K562 (cell line): ENCODE measurements at regions not wholly inside any gene's neighbourhood (a gene's known extent, or its start where the extent isn't known, plus 50 kb on each side); places are given as distances from the start of the nearest gene placed in this dataset.

ENCODE experiments used
- ATAC-seq: fragments of 200-7000 bp; cut with Tn5 transposase; 3 replicates; pipeline ENCODE4 v1.9.1; 2020; ENCODE audit warnings: moderate library complexity
- BruUV-seq: library from RNA; stranded (reverse); fragments of 400-500 nt; replicated peaks from 2 replicates; lab custom pipeline; 2021; lab: Mats Ljungman, UMichigan
- CTCF ChIA-PET: fragments of 300-600 bp; formaldehyde crosslinking; extraction: SDS; loops from one replicate; lab custom pipeline; 2021; ENCODE audit warnings: low intra/inter-chr PET ratio; lab: Yijun Ruan, JAX
- POLR2A ChIA-PET: fragments of 300-600, 350-650 bp; sonication (Branson Sonifier 250); formaldehyde crosslinking; extraction: SDS; loops from one replicate; lab custom pipeline; 2021; ENCODE audit warnings: antibody characterized with exemption, inconsistent platforms; lab: Yijun Ruan, JAX
- DNase-seq, 4 experiments: peaks; one replicate each; pipeline versions ENCODE4 v3.0.0 to v3.0.0-alpha.2; 2011 to 2018; ENCODE audit warnings: low spot score in 3 of 4, mixed read lengths in 3 of 4; ENCODE audit errors: extremely low read depth in 1 of 4
- FAIRE-seq: peaks from 2 replicates; lab custom pipeline; 2011; peaks lifted over from hg19 to GRCh38; lab: Jason Lieb, UNC
- H2AFZ ChIP-seq: 2 replicates; pipeline ENCODE4 v1.6.0; 2011; ENCODE audit warnings: low read depth, low read length, control low read depth, inconsistent platforms
- H3K27ac ChIP-seq: fragments of 200-600 bp; 3 replicates; pipeline ENCODE4 v1.8.0; 2011; ENCODE audit warnings: low read depth, mild to moderate bottlenecking, control low read depth, inconsistent platforms, low read length, moderate library complexity, mixed read lengths; ENCODE audit errors: extremely low read depth
- H3K27me3 ChIP-seq, 2 experiments: fragments of 300-600 bp in 1 of 2; 2 replicates in 1 of 2; 3 replicates in 1 of 2; pipeline versions ENCODE4 v1.6.0 to v1.8.0; 2011; ENCODE audit warnings: inconsistent platforms in 2 of 2, low read length in 2 of 2, mild to moderate bottlenecking in 1 of 2, mixed read lengths in 1 of 2, moderate library complexity in 1 of 2; ENCODE audit not compliant: control insufficient read depth in 2 of 2, insufficient read depth in 2 of 2
- H3K36me3 ChIP-seq: fragments of 300-600 bp; 3 replicates; pipeline ENCODE4 v1.8.0; 2011; ENCODE audit warnings: mild to moderate bottlenecking, low read length, inconsistent platforms; ENCODE audit not compliant: control insufficient read depth, insufficient read depth
- H3K4me1 ChIP-seq, 2 experiments: fragments of 200-600 bp in 1 of 2; replicated peaks in 1 of 2; 2 replicates in 1 of 2; 3 replicates in 1 of 2; pipeline versions ENCODE4 v1.5.1 to v1.8.0; 2011; ENCODE audit warnings: inconsistent platforms in 2 of 2, low read length in 2 of 2, mild to moderate bottlenecking in 1 of 2, mixed read lengths in 1 of 2, moderate library complexity in 1 of 2; ENCODE audit not compliant: control insufficient read depth in 2 of 2, insufficient read depth in 2 of 2
- H3K4me2 ChIP-seq: 2 replicates; pipeline ENCODE4 v1.6.1; 2011; ENCODE audit warnings: low read length, control low read depth, inconsistent platforms, mixed read lengths; ENCODE audit not compliant: insufficient read depth
- H3K4me3 ChIP-seq: fragments of 200-600 bp; sonication (generic), shearing (Covaris generic); 2 replicates; pipeline ENCODE4 v1.5.1; 2016; ENCODE audit warnings: control low read depth, inconsistent platforms
- H3K79me2 ChIP-seq: fragments of 200-600 bp; 3 replicates; pipeline ENCODE4 v1.8.0; 2011; ENCODE audit warnings: low read length, inconsistent platforms; ENCODE audit not compliant: control insufficient read depth, insufficient read depth
- H3K9ac ChIP-seq, 2 experiments: 2 replicates each; pipeline versions ENCODE4 v1.6.0 to v1.6.1; 2011; ENCODE audit warnings: low read depth in 2 of 2, low read length in 2 of 2, control low read depth in 1 of 2, inconsistent platforms in 1 of 2, mild to moderate bottlenecking in 1 of 2, mixed read lengths in 1 of 2; ENCODE audit not compliant: insufficient read depth in 1 of 2
- H3K9me1 ChIP-seq: one replicate; pipeline ENCODE4 v1.6.0; 2011; ENCODE audit warnings: inconsistent platforms, mild to moderate bottlenecking, low read length, moderate library complexity; ENCODE audit not compliant: control insufficient read depth, insufficient read depth
- H3K9me3 ChIP-seq: replicated peaks from 2 replicates; pipeline ENCODE4 v1.5.1; 2011; ENCODE audit warnings: low read depth, low read length, inconsistent platforms; ENCODE audit not compliant: control insufficient read depth, insufficient read depth
- H4K20me1 ChIP-seq: replicated peaks from 2 replicates; pipeline ENCODE4 v1.6.1; 2011; ENCODE audit warnings: low read length, inconsistent platforms, mixed read lengths; ENCODE audit not compliant: control insufficient read depth, insufficient read depth
- HDAC3 ChIP-seq: fragments of 450-650 bp; IDR thresholded peaks from 2 replicates; pipeline ENCODE4 v1.6.1; 2018; ENCODE audit warnings: borderline replicate concordance, mild to moderate bottlenecking, moderate library complexity; ENCODE audit not compliant: partially characterized antibody
- RUNX1 ChIP-seq: sonication (generic); IDR thresholded peaks from 2 replicates; pipeline ENCODE4 v1.6.1; 2016; ENCODE audit warnings: antibody characterized with exemption, low read depth
- TCF3 ChIP-seq: sonication (generic); formaldehyde crosslinking; IDR thresholded peaks from 2 replicates; pipeline ENCODE4 v1.4.0; 2020; ENCODE audit warnings: mild to moderate bottlenecking, missing genetic modification reagents
- TEAD1 ChIP-seq, 2 experiments: fragments of 450-650 bp in 1 of 2; sonication (generic) in 1 of 2; formaldehyde crosslinking; IDR thresholded peaks; 2 replicates each; pipeline versions ENCODE4 v1.4.0 to v1.8.0; 2020 to 2022; ENCODE audit warnings: mild to moderate bottlenecking in 2 of 2, missing genetic modification reagents in 1 of 2
- YY1 ChIP-seq, 3 experiments: IDR thresholded peaks; 2 replicates each; pipeline ENCODE4 v1.6.1; 2011; ENCODE audit warnings: low read length in 2 of 3, mild to moderate bottlenecking in 2 of 3, moderate library complexity in 2 of 3, borderline replicate concordance in 1 of 3, control low read depth in 1 of 3, low read depth in 1 of 3; ENCODE audit not compliant: insufficient read depth in 3 of 3, insufficient replicate concordance in 2 of 3, control insufficient read depth in 1 of 3, insufficient read length in 1 of 3; ENCODE audit errors: extremely low read depth in 1 of 3
- ZNF174 ChIP-seq: fragments of 250-450 bp; sonication (Bioruptor Pico); IDR thresholded peaks from 2 replicates; pipeline ENCODE4 v1.4.0; 2020; ENCODE audit warnings: mild to moderate bottlenecking
- ZNF57 ChIP-seq: fragments of 450-650 bp; formaldehyde crosslinking; IDR thresholded peaks from 2 replicates; pipeline ENCODE4 v1.4.0; 2020; ENCODE audit warnings: mild to moderate bottlenecking, moderate library complexity
- WGBS: fragments of 100-300 bp; shearing (Covaris generic); methylation state at CpG from one replicate; pipeline ENCODE4 v1.1.6; 2016; ENCODE audit warnings: low coverage, mixed read lengths; ENCODE audit not compliant: insufficient coverage; ENCODE audit errors: missing lambda C conversion rate; 5-methylcytosine and 5-hydroxymethylcytosine counted together
- in situ Hi-C: fragments of 300-500 bp; cut with MboI; formaldehyde crosslinking; loops from 4 replicates; pipeline ENCODE4 v1.15.0; 2018; ENCODE audit warnings: inconsistent platforms, mixed read lengths
- intact Hi-C: fragments of 100-400 bp; cut with micrococcal nuclease; formaldehyde crosslinking; loops from 2 replicates; pipeline ENCODE4 v1.14.2; 2022
- TF ChIP-seq, protein P1 (sequence below), 3 experiments: fragments of 200-800 bp in 1 of 3; fragments of 250-450 bp in 1 of 3; fragments of 450-650 bp in 1 of 3; sonication (Bioruptor Pico) in 1 of 3; sonication (Bioruptor generic) in 1 of 3; formaldehyde crosslinking in 1 of 3; IDR thresholded peaks; 2 replicates each; pipeline versions ENCODE4 v1.6.1 to v1.8.0; 2016 to 2022; ENCODE audit warnings: mild to moderate bottlenecking in 2 of 3, missing genetic modification characterization in 2 of 3, missing compliant biosample characterization in 1 of 3, moderate library complexity in 1 of 3
- TF ChIP-seq, protein P2 (sequence below): IDR thresholded peaks from 2 replicates; pipeline ENCODE4 v1.6.1; 2016; ENCODE audit warnings: missing genetic modification characterization, missing compliant biosample characterization

DNA sequence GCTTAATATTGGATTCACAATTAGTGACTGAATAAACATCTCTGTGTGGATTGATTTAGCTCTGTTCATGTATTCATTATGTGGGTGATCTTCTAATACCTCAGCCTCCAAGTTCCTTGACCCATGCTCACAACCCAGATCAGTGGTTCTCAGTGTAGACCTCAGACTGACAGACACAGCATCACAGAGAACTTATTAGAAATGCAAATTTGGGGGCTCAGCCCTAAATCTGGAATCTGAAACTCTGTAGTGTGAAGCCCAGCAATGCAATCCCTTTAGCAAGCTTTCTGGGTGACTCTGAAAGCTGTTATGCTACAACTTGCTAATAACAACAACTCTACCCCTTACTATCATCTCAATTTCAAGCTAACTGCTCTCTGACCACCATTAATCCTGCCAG lies 273.1 kb upstream of the FANCL start (continued):
- TF ChIP-seq, protein P1, sequence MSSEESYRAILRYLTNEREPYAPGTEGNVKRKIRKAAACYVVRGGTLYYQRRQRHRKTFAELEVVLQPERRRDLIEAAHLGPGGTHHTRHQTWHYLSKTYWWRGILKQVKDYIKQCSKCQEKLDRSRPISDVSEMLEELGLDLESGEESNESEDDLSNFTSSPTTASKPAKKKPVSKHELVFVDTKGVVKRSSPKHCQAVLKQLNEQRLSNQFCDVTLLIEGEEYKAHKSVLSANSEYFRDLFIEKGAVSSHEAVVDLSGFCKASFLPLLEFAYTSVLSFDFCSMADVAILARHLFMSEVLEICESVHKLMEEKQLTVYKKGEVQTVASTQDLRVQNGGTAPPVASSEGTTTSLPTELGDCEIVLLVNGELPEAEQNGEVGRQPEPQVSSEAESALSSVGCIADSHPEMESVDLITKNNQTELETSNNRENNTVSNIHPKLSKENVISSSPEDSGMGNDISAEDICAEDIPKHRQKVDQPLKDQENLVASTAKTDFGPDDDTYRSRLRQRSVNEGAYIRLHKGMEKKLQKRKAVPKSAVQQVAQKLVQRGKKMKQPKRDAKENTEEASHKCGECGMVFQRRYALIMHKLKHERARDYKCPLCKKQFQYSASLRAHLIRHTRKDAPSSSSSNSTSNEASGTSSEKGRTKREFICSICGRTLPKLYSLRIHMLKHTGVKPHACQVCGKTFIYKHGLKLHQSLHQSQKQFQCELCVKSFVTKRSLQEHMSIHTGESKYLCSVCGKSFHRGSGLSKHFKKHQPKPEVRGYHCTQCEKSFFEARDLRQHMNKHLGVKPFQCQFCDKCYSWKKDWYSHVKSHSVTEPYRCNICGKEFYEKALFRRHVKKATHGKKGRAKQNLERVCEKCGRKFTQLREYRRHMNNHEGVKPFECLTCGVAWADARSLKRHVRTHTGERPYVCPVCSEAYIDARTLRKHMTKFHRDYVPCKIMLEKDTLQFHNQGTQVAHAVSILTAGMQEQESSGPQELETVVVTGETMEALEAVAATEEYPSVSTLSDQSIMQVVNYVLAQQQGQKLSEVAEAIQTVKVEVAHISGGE (CRISPR knock-in tag; IDR thresholded peaks at IDR 0.05) = no peak
- TF ChIP-seq, protein P2, sequence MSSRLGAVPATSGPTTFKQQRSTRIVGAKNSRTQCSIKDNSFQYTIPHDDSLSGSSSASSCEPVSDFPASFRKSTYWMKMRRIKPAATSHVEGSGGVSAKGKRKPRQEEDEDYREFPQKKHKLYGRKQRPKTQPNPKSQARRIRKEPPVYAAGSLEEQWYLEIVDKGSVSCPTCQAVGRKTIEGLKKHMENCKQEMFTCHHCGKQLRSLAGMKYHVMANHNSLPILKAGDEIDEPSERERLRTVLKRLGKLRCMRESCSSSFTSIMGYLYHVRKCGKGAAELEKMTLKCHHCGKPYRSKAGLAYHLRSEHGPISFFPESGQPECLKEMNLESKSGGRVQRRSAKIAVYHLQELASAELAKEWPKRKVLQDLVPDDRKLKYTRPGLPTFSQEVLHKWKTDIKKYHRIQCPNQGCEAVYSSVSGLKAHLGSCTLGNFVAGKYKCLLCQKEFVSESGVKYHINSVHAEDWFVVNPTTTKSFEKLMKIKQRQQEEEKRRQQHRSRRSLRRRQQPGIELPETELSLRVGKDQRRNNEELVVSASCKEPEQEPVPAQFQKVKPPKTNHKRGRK (tag) = no peak
- TF ChIP-seq ZNF174 (CRISPR knock-in tag) (no peak), RUNX1 (no peak), TEAD1 (CRISPR knock-in tag; IDR thresholded peaks at IDR 0.05) (no peak)
- TF ChIP-seq, all 486 proteins: peak for 0

DNA sequence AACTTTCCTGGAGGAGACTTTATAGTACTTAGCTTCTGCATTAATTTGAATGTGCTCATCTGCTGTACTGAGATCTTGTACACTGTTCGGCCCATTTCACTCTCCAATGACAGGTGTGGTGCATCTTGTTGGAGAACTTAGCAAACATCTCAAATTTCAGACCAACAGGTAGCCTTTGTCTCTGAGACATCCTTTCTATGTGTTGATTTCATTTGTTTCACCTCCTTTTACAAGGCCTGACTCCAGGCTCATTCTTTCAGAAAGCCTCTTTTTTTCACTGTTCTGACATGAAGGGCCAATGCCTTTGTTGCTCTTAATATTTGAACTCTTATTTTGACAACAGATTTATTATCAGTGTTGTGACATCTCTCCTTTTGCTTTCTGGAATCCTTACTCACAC lies 271.8 kb upstream of the FANCL start:
- FAIRE-seq = no peak
- Histone ChIP-seq H3K79me2 (no peaks in the 10 kb centered on the region), H3K27ac (no peak overlapping the region), H3K9me1 (no peaks in the 10 kb centered on the region), H3K27me3 (no peaks in the 10 kb centered on the region), H3K4me1 (no peaks in the 10 kb centered on the region), H3K36me3 (no peaks in the 10 kb centered on the region), H2AFZ (no peak overlapping the region), H3K4me3 (no peak overlapping the region), H4K20me1 (no peaks in the 10 kb centered on the region), H3K9ac (no peak overlapping the region), H3K9me3 (no peaks in the 10 kb centered on the region), H3K4me2 (no peak overlapping the region)
- DNase-seq = no peak
- ChIA-PET POLR2A (no interaction called here), CTCF (no interaction called here)
- in situ Hi-C loops = no loop called here
- no peak for ATAC-seq
- TF ChIP-seq YY1 (IDR thresholded peaks at IDR 0.05; ENCODE audit: borderline replicate concordance in 1 of 3, control insufficient read depth in 1 of 3, extremely low read depth in 1 of 3, insufficient read depth in 3 of 3, insufficient read length in 1 of 3, insufficient replicate concordance in 2 of 3, low read depth in 1 of 3, low read length in 2 of 3) = no peak
- TF ChIP-seq HDAC3 = no peak
- TF ChIP-seq TCF3 (CRISPR knock-in tag) = no peak
- no peak for TF ChIP-seq ZNF57
- BruUV-seq = no TSS peak
- intact Hi-C loops = no loop called here
- WGBS = 15% methylated on average over 1 of the region's 1 CpG
